HG03159 (cell line): ENCODE measurements at regions not wholly inside any gene's neighbourhood (a gene's known extent, or its start where the extent isn't known, plus 50 kb on each side); places are given as distances from the start of the nearest gene placed in this dataset.
"Not testable (repeated sequence)": the region's sequence is repeated elsewhere in the genome, so short reads cannot be mapped to it uniquely, and the experiment has no call there.

Experiments
- ATAC-seq: cut with Tn5 transposase; IDR thresholded peaks from one replicate; pipeline ENCODE4 v1.9.1; 2021; ENCODE audit warnings: mild to moderate bottlenecking, moderate library complexity; ENCODE audit not compliant: unreplicated experiment

- no peak for ATAC-seq
These were observed 370.6 kb downstream of the DMRTA1 start for GRCh38 chr9:22817181-22817580.

DNA sequence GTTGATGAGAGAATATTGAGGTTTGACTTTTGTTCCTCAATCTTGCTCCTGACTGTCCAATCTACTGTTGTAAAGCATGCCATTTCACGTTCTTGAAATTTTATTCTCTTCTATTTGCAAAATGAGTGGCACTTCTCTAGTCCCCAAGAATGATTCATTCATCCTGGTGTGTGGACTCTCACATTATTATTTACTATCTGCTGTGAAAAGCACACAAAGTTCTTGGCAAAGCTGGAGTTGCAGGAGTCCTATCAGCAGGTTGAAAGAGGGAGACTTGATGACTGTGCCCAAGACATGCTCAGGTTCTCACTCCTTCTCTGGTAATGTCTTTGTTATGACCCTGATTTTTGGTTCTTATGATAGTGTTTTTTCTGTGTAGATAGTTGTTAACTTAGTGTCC, 382.6 kb downstream of the DMRTA1 start:
- no peak for ATAC-seq

DNA sequence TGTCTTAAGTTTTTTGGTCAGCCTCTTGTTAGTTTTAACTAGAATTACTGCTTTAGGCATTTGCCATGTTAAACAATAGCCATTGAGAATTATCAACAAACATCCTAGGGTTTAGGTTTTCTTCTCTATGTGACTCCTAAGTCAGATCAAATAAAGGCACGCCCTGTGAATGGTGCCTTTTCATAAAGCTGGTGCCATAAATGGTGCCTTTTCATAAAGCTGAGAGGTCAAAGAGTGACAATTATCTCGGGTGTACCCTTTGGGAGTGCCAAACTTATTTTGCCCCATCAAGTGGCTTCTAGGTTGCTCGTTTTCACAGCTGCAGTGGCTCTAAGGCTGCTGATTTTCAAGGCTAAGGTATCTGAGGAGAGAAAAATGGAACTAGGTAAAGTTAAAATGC, 391.6 kb downstream of the DMRTA1 start:
- ATAC-seq, result no peak

DNA sequence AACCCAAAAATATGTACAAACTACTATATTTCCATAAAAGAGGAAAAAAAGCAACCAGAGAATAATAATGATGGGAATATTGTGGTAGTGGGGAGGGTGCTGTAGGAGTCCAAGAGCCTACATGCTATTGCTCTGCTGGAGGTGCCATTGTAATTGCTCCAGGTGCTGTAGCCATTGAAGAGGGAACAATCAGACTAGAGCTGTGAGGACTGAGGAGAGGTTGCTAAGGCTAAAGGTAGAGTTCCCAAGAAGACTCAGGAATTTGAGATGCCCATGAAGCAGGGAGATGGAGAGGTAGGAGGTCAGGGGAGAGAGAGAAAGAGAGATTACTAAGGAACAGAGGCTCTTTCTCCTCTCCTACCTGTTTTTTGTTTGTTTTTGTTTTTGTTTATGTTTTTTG, 394.0 kb downstream of the DMRTA1 start:
- no peak for ATAC-seq

GRCh38 chr9:22845243-22845642, 398.6 kb downstream of the DMRTA1 start:
- not testable (repeated sequence) for ATAC-seq

GRCh38 chr9:22855980-22856379, 409.4 kb downstream of the DMRTA1 start:
- ATAC-seq, result no peak

DNA sequence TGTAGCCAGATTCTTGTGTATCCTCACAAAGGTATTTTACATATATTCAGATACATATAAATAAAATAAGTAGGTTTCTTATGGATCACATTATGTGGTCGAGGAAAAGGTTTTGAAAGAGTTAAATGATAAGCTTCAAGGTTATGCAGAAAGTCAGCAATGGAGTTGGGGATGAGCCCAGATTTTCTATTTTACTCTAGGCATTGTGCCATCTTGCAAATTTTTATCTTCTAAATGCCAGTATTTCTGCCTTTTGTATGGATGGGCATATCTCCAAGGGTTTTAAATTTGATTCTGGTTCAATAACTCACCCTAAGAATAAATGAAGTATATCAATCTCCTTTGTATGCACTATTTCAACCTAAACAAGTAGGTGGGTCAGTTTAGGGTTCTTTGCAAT, 410.7 kb downstream of the DMRTA1 start:
- no peak for ATAC-seq

DNA sequence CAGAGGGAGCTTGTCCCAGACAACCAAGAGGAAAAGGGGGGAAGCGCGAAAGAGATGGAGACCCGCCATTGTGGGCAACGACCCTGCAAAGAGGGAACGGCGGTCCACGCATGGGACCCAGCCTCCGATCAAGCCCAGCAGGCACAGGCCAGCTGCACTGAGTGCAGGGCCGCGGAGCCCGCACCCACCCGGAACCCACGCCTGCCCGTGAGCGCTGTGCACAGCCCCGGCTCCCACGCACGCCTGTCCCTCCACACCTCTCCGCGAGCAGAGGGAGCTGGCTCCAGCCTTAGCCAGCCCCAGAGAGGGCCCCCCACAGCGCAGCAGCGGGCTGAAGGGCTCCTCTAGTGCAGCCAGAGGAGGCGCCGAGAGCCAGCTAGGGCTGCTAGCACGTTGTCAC, 416.5 kb downstream of the DMRTA1 start:
- no peak for ATAC-seq

- ATAC-seq, result no peak
These were observed 417.1 kb downstream of the DMRTA1 start for GRCh38 chr9:22863736-22864135.

- ATAC-seq, result no peak
These were observed 446.7 kb downstream of the DMRTA1 start for GRCh38 chr9:22893196-22893843.

GRCh38 chr9:22898591-22898990, 452.0 kb downstream of the DMRTA1 start:
- no peak for ATAC-seq

DNA sequence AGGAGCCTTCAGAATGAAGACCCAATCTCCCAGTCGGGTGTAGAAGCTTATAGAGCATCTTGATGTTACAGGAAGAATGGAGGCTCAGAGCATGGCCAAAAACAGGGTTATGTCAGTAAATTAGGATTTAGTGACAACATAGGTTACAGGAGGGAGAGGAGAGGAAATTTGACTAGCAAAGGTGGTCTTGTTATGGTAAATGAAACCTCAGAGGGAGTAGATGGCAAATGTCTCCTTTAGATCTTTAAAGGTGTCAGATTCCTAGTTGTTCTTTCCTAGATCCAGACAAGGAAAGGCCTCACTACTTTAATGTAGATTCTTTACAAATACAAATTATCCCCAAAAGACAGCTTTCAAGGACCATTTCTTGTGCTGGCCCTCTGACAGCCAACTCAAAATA, 465.0 kb downstream of the DMRTA1 start:
- ATAC-seq, result no peak

DNA sequence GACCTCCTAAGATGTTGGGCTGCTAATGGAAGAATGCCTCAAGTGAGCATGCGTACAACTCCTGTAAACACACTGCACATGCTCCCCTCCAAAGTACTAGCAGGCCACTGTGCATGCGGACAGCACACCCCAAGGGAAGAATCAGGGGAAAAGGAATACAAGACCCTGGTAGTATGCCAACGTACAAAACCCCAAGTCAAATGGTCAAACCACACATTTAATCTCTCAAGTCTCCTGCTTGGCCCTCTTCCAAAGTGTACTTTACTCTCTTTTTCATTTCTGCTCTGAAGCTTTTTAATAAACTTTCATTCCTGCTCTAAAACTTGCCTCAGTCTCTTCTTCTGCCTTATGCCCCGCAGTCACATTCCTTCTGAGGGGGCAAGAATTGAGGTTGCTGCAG, 466.4 kb downstream of the DMRTA1 start:
- no peak for ATAC-seq

DNA sequence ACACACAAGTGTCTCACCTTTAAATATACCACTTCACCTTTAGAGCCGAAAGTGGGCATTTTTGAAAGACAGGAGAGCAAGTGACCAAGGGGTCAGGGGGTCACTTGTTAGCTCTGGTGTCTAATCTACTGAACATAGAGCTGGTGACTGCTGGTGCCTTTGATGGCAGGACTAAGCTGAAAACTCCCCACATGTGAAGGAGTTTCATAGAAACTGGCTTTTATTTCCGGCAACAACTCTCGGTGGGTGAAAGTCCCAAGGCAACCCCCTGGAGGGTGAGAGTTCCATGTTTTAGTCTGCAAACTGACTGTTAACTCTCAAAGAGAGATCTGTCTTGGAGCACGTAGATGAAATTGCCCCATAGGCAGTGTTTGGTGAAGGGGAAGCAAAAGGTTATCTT, 466.9 kb downstream of the DMRTA1 start:
- no peak for ATAC-seq

GRCh38 chr9:22916148-22916547, 469.5 kb downstream of the DMRTA1 start:
- ATAC-seq, result no peak

- ATAC-seq, result no peak
These were observed 472.8 kb downstream of the DMRTA1 start for GRCh38 chr9:22919423-22919822.

DNA sequence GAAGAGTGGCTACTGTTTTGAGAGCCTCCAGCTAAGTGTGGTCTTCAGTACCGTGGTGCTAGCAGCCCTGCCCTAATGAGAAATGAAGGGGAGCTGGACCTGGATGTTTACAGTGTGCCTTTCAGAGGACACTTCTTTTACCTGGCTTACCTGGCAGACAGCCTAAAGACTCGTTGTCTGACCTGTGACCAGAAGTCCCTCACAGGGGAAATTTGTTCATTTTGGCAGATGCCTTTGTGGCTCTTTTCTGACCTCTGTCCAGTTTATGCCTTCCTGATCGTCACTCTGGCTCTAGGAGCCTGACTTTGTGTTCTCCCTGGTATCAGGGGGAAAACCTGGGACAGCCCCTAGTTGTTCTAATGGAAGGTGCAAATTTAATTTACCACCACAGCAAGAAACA, 475.1 kb downstream of the DMRTA1 start:
- ATAC-seq, result no peak

DNA sequence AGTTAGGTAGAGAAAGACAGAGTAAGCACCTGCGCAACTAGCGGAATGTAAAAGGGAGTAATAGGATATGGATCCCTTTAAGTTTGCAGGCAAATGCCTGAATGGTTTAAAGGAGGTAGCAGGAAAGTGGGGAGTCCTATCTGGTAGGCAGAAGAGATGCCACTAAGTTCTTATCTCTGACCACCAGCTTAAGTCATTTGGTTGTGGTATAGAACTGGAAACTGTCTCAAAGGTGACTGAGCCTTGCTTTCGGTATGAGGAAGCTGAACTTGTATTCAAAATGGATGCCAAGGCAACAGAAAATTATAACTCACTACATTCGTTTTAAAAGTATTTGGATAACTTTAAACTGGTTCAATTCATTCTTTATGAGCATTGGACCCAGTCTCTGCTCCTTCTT, 475.6 kb downstream of the DMRTA1 start:
- ATAC-seq, result no peak

DNA sequence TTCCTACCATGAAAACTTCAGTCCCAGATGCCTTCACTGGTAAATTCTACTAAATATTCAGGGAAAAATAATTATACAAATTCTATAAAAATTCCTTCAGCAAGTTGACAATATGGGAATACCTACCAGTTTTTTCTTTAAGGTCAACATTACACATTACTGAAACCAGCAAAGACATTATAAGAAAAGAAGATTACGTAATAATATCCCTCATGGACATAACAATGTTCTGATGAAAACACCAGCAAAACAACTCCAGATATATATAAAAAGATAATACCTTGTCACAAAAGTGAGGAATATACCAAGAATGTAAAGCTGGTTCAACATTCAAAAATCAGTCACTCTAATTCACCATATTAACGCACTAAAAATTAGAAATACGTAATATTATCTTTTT, 507.9 kb downstream of the DMRTA1 start:
- no peak for ATAC-seq

- ATAC-seq, result no peak
These were observed 508.3 kb downstream of the DMRTA1 start for GRCh38 chr9:22954964-22955363.

DNA sequence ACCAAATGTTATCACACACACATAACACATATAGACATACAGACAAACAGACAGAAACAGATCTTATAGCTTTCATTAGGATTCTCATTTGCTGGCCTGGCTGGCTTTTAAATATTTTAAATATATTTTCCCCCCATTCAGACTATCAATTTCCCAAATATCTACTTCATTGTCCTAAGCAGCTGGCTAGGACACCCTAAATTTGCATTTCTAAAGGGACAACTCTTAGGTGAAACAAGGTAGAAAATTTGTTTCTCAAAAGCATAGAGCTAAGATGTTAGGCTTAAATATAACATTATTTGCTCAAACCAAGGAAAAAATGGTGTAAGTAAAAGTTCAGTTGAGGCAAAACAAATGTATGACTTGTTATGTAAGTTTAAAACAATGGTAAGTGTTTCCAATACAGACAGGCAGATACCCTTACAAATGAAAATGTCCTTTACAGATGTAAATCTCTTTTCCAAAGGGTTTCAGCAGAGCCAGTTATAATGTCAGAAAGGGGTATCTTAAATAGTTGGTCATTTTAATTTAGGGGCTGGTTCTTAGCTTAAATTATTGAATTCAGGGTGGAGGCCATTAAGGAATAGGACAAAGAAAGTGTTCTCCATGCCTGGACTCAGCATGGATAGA, 522.8 kb downstream of the DMRTA1 start:
- ATAC-seq, result no peak

DNA sequence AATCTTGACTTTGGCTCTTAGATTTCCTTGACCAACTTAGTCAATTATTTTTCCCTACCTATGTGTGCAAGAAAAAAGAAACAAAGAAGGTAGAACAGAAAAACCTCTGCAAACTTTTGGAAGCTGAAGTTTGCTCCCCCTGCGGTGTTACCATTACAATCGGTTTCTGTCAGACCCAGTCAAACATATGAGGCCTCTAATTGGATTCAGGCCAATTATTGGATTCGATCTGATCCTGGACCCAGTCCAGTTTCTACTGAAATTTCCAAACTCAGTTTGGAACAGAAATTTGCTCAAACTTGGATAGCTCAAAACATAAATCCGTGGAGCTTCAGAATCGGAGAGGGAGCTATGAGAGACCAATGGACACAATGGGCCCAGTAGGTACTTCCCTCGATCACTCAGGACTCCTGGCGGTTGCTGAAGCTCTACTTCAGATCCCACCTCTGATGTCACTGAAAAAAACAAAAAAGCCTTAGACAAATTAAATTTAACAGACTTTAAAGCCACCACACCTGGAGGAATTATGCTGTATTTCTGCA, 523.9 kb downstream of the DMRTA1 start:
- no peak for ATAC-seq

- ATAC-seq, result no peak
These were observed 529.3 kb downstream of the DMRTA1 start for GRCh38 chr9:22975951-22976350.
